ENCODE measurements at regions not wholly inside any gene's neighbourhood (a gene's known extent, or its start where the extent isn't known, plus 50 kb on each side); places are given as distances from the start of the nearest gene placed in this dataset.

- H3K27ac Mint-ChIP-seq = no peak overlapping the region
- CTCF ChIA-PET = no interaction called here
- ATAC-seq (ENCODE audit: low read depth) = no peak
- no peak overlapping the region for H3K4me2 ChIP-seq (replicated peaks; ENCODE audit: low read depth, low read length, poor library complexity, severe bottlenecking)
- H3K27me3 Mint-ChIP-seq = no peaks in the 10 kb centered on the region
- no peak overlapping the region for H3K4me3 ChIP-seq (ENCODE audit: control extremely low read depth in 1 of 5, extremely low read depth in 1 of 5, insufficient read depth in 1 of 5, low read depth in 2 of 5, low read length in 4 of 5)
- DNase-seq = no peak
- no peaks in the 10 kb centered on the region for H3K4me1 Mint-ChIP-seq
- no peak overlapping the region for H3K9ac ChIP-seq (ENCODE audit: low read length)
- H3K4me1 ChIP-seq (ENCODE audit: control insufficient read depth in 2 of 2, insufficient read depth in 2 of 2, low read length in 2 of 2) = no peaks in the 10 kb centered on the region
- no peak overlapping the region for H3K4me3 Mint-ChIP-seq
- POLR2A ChIA-PET = no interaction called here
- no peaks in the 10 kb centered on the region for H3K36me3 ChIP-seq (replicated peaks in 1 of 2; ENCODE audit: control extremely low read depth in 1 of 2, control insufficient read depth in 1 of 2, extremely low read depth in 1 of 2, insufficient read depth in 2 of 2, low read length in 1 of 2)
- intact Hi-C loops (cut with micrococcal nuclease) = no loop called here
- TF ChIP-seq EZH2 (IDR thresholded peaks at IDR 0.05; ENCODE audit: borderline replicate concordance, insufficient read depth, low read depth, low read length, poor library complexity, severe bottlenecking) (no peak), CTCF (IDR thresholded peaks at IDR 0.05) (no peak)
- H3K9me3 Mint-ChIP-seq (ENCODE audit: insufficient read depth) = peaks cover 6% of the 10 kb centered on the region
- peaks cover 0 to 6% (median 0%) of the 10 kb centered on the region in 3 donors for H3K9me3 ChIP-seq (ENCODE audit: control extremely low read depth in 1 of 3, control insufficient read depth in 2 of 3, insufficient read depth in 1 of 3, low read length in 2 of 3)
- no peaks in the 10 kb centered on the region for H3K27me3 ChIP-seq (replicated peaks in 1 of 4; ENCODE audit: control extremely low read depth in 1 of 4, control insufficient read depth in 3 of 4, insufficient read depth in 4 of 4, low read length in 3 of 4)
- H3K79me2 ChIP-seq (ENCODE audit: control insufficient read depth, insufficient read depth, low read length) = no peaks in the 10 kb centered on the region
- H4K20me1 ChIP-seq (ENCODE audit: control insufficient read depth, insufficient read depth, low read length, poor library complexity, severe bottlenecking) = no peaks in the 10 kb centered on the region
- no CpG with 5 or more reads among the region's 5 CpGs for whole genome bisulfite sequencing (ENCODE audit: insufficient coverage)
- no peak overlapping the region for H3K27ac ChIP-seq (ENCODE audit: low read length in 2 of 2)
- H2AFZ ChIP-seq (ENCODE audit: insufficient read depth, low read depth, low read length, poor library complexity, severe bottlenecking) = no peak overlapping the region
Measured at GRCh38 chr3:76726034-76726433, 313.9 kb upstream of the ROBO2 start.

- Histone ChIP-seq H3K36me3 (replicated peaks in 1 of 2; ENCODE audit: control extremely low read depth in 1 of 2, control insufficient read depth in 1 of 2, extremely low read depth in 1 of 2, insufficient read depth in 2 of 2, low read length in 1 of 2) (no peaks in the 10 kb centered on the region), H4K20me1 (ENCODE audit: control insufficient read depth, insufficient read depth, low read length, poor library complexity, severe bottlenecking) (no peaks in the 10 kb centered on the region), H3K4me1 (ENCODE audit: control insufficient read depth in 2 of 2, insufficient read depth in 2 of 2, low read length in 2 of 2) (no peaks in the 10 kb centered on the region), H3K9ac (ENCODE audit: low read length) (no peak overlapping the region), H3K27ac (ENCODE audit: low read length in 2 of 2) (no peak overlapping the region), H3K27me3 (replicated peaks in 1 of 4; ENCODE audit: control extremely low read depth in 1 of 4, control insufficient read depth in 3 of 4, insufficient read depth in 4 of 4, low read length in 3 of 4) (no peaks in the 10 kb centered on the region), H2AFZ (ENCODE audit: insufficient read depth, low read depth, low read length, poor library complexity, severe bottlenecking) (no peak overlapping the region), H3K4me3 (ENCODE audit: control extremely low read depth in 1 of 5, extremely low read depth in 1 of 5, insufficient read depth in 1 of 5, low read depth in 2 of 5, low read length in 4 of 5) (no peak overlapping the region), H3K4me2 (replicated peaks; ENCODE audit: low read depth, low read length, poor library complexity, severe bottlenecking) (no peak overlapping the region), H3K9me3 (ENCODE audit: control extremely low read depth in 1 of 3, control insufficient read depth in 2 of 3, insufficient read depth in 1 of 3, low read length in 2 of 3) (peaks cover 0 to 3% (median 0%) of the 10 kb centered on the region in 3 donors), H3K79me2 (ENCODE audit: control insufficient read depth, insufficient read depth, low read length) (no peaks in the 10 kb centered on the region)
- POLR2A ChIA-PET = no interaction called here
- Mint-ChIP-seq H3K27me3 (no peaks in the 10 kb centered on the region), H3K9me3 (ENCODE audit: insufficient read depth) (peaks cover 5% of the 10 kb centered on the region), H3K27ac (no peak overlapping the region), H3K4me1 (no peaks in the 10 kb centered on the region), H3K4me3 (no peak overlapping the region)
- intact Hi-C loops (cut with micrococcal nuclease) = no loop called here
- CTCF ChIA-PET = no interaction called here
- ATAC-seq (ENCODE audit: low read depth) (no peak), DNase-seq (no peak)
- no peak for TF ChIP-seq CTCF (IDR thresholded peaks at IDR 0.05)
- TF ChIP-seq EZH2 (IDR thresholded peaks at IDR 0.05; ENCODE audit: borderline replicate concordance, insufficient read depth, low read depth, low read length, poor library complexity, severe bottlenecking) = no peak
- WGBS (ENCODE audit: insufficient coverage) = no CpG with 5 or more reads among the region's 4 CpGs
Measured at GRCh38 chr3:76728426-76728825, 311.5 kb upstream of the ROBO2 start.
